Neural cell (in vitro differentiated cells): ENCODE measurements at regions not wholly inside any gene's neighbourhood (a gene's known extent, or its start where the extent isn't known, plus 50 kb on each side); places are given as distances from the start of the nearest gene placed in this dataset.

ENCODE experiments used
- H2AFZ ChIP-seq: fragments of 200-600, 300-800 bp; sonication (generic), shearing (Covaris generic); 2 replicates; pipeline ENCODE4 v1.6.0; 2014; ENCODE audit warnings: low read depth, mild to moderate bottlenecking, antibody characterized with exemption, low read length, moderate library complexity
- H3F3A ChIP-seq: fragments of 200-600 bp; shearing (Covaris generic); 2 replicates; pipeline ENCODE4 v1.6.1; 2016; ENCODE audit warnings: mild to moderate bottlenecking, moderate library complexity, mixed read lengths, antibody characterized with exemption, low read length; ENCODE audit not compliant: insufficient read depth, poor library complexity, severe bottlenecking
- H3K27ac ChIP-seq: fragments of 200-600, 300-800 bp; sonication (generic), shearing (Covaris generic); 2 replicates; pipeline ENCODE4 v1.5.1; 2014; ENCODE audit warnings: mild to moderate bottlenecking, low read length, moderate library complexity
- H3K27me3 ChIP-seq: fragments of 300-800, 200-600 bp; sonication (generic), shearing (Covaris generic); 2 replicates; pipeline ENCODE4 v1.6.0; 2014; ENCODE audit warnings: mild to moderate bottlenecking, low read depth, low read length, moderate library complexity; ENCODE audit not compliant: insufficient read depth
- H3K36me3 ChIP-seq: fragments of 300-800, 200-600 bp; sonication (generic), shearing (Covaris generic); 2 replicates; pipeline ENCODE4 v1.5.1; 2014; ENCODE audit warnings: mild to moderate bottlenecking, antibody characterized with exemption, low read length, moderate library complexity; ENCODE audit not compliant: insufficient read depth
- H3K4me2 ChIP-seq: fragments of 300-800, 200-600 bp; sonication (generic), shearing (Covaris generic); 2 replicates; pipeline ENCODE4 v1.6.0; 2014; ENCODE audit warnings: mild to moderate bottlenecking, low read length
- H3K4me3 ChIP-seq: fragments of 300-800, 200-600 bp; sonication (generic), shearing (Covaris generic); 2 replicates; pipeline ENCODE4 v1.5.1; 2014; ENCODE audit warnings: mild to moderate bottlenecking, low read length, moderate library complexity
- H3K79me2 ChIP-seq: fragments of 200-600 bp; shearing (Covaris generic); replicated peaks from 2 replicates; pipeline ENCODE4 v1.6.0; 2014; ENCODE audit warnings: mild to moderate bottlenecking, low read length, moderate library complexity; ENCODE audit not compliant: insufficient read depth
- H3K9ac ChIP-seq: fragments of 300-800, 200-600 bp; sonication (generic), shearing (Covaris generic); 2 replicates; pipeline ENCODE4 v1.6.1; 2016; ENCODE audit warnings: mild to moderate bottlenecking, low read length, mixed read lengths
- H3K9me2 ChIP-seq: fragments of 200-600 bp; shearing (Covaris generic); 2 replicates; pipeline ENCODE4 v1.6.1; 2016; ENCODE audit warnings: mild to moderate bottlenecking, low read length, mixed read lengths; ENCODE audit not compliant: insufficient read depth
- H3K9me3 ChIP-seq: fragments of 200-600, 300-800 bp; sonication (generic), shearing (Covaris generic); 2 replicates; pipeline ENCODE4 v1.6.1; 2016; ENCODE audit warnings: mild to moderate bottlenecking, mixed run types, low read length, moderate library complexity, mixed read lengths
- H4K20me1 ChIP-seq: fragments of 200-600 bp; shearing (Covaris generic); 2 replicates; pipeline ENCODE4 v1.6.1; 2016; ENCODE audit warnings: mild to moderate bottlenecking, mixed run types; ENCODE audit not compliant: insufficient read depth
- EP300 ChIP-seq: fragments of 450-650 bp; conservative IDR thresholded peaks from 2 replicates; pipeline ENCODE4 v1.6.1; 2014; ENCODE audit warnings: antibody characterized with exemption, mild to moderate bottlenecking, moderate library complexity; ENCODE audit not compliant: poor library complexity, severe bottlenecking
- EZH2 ChIP-seq: fragments of 200-600, 300-800 bp; shearing (Covaris generic), sonication (generic); IDR thresholded peaks from 2 replicates; pipeline ENCODE4 v1.6.1; 2014; ENCODE audit warnings: antibody characterized with exemption, low read length, borderline replicate concordance, mild to moderate bottlenecking; ENCODE audit not compliant: insufficient read depth, poor library complexity, severe bottlenecking
- MXI1 ChIP-seq: fragments of 450-650 bp; conservative IDR thresholded peaks from 2 replicates; pipeline ENCODE4 v1.6.1; 2014; ENCODE audit warnings: antibody characterized with exemption, mild to moderate bottlenecking; ENCODE audit not compliant: poor library complexity, severe bottlenecking
- POLR2AphosphoS5 ChIP-seq: IDR thresholded peaks from 2 replicates; pipeline ENCODE4 v1.6.1; 2012
- RAD21 ChIP-seq: fragments of 450-650 bp; conservative IDR thresholded peaks from 2 replicates; pipeline ENCODE4 v1.6.1; 2014; ENCODE audit warnings: antibody characterized with exemption, mild to moderate bottlenecking, moderate library complexity
- SMC3 ChIP-seq: fragments of 450-650 bp; conservative IDR thresholded peaks from 2 replicates; pipeline ENCODE4 v1.6.1; 2014; ENCODE audit warnings: antibody characterized with exemption, mild to moderate bottlenecking, moderate library complexity; ENCODE audit not compliant: poor library complexity
- TAF1 ChIP-seq: IDR thresholded peaks from 2 replicates; pipeline ENCODE4 v1.6.1; 2012; ENCODE audit warnings: low read depth
- TF ChIP-seq, protein P1 (sequence below): IDR thresholded peaks from 2 replicates; pipeline ENCODE4 v1.6.1; 2012; ENCODE audit warnings: borderline replicate concordance
- TF ChIP-seq, protein P2 (sequence below): fragments of 450-650 bp; IDR thresholded peaks from 2 replicates; pipeline ENCODE4 v1.5.1; 2014; ENCODE audit warnings: antibody characterized with exemption, mild to moderate bottlenecking, moderate library complexity; ENCODE audit not compliant: poor library complexity, severe bottlenecking

DNA sequence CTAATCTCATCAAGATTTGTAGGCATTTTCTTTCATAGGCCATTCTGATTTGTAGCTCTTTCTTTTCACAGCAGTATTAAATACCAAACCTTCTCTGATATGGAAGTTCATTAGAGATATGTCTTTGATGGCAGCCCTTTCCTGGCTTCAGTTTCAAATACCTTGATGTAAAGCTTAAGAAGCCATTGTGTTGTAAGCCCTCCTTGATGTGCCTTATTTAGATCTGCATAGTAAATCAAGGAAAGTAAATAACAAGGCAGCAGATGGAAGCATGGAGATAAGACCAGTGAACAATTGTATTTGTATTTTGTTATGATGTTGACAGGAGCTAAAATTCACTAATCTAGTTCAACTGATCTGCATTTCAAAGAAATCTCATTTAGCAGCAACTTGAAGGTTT is 234.9 kb upstream of the PPP1R3A start:
- Histone ChIP-seq H3K9me2 (no peaks in the 10 kb centered on the region), H3K9ac (no peak overlapping the region), H3K4me3 (no peak overlapping the region), H4K20me1 (no peaks in the 10 kb centered on the region), H3K27me3 (no peaks in the 10 kb centered on the region), H3K9me3 (no peaks in the 10 kb centered on the region), H3K4me2 (no peak overlapping the region), H2AFZ (no peak overlapping the region), H3K79me2 (no peaks in the 10 kb centered on the region), H3K27ac (no peak overlapping the region), H3K36me3 (no peaks in the 10 kb centered on the region), H3F3A (no peaks in the 10 kb centered on the region)
- TF ChIP-seq EP300 (no peak), EZH2 (no peak), RAD21 (no peak), TAF1 (no peak), SMC3 (no peak), POLR2AphosphoS5 (no peak), MXI1 (no peak)
- TF ChIP-seq, protein P1, sequence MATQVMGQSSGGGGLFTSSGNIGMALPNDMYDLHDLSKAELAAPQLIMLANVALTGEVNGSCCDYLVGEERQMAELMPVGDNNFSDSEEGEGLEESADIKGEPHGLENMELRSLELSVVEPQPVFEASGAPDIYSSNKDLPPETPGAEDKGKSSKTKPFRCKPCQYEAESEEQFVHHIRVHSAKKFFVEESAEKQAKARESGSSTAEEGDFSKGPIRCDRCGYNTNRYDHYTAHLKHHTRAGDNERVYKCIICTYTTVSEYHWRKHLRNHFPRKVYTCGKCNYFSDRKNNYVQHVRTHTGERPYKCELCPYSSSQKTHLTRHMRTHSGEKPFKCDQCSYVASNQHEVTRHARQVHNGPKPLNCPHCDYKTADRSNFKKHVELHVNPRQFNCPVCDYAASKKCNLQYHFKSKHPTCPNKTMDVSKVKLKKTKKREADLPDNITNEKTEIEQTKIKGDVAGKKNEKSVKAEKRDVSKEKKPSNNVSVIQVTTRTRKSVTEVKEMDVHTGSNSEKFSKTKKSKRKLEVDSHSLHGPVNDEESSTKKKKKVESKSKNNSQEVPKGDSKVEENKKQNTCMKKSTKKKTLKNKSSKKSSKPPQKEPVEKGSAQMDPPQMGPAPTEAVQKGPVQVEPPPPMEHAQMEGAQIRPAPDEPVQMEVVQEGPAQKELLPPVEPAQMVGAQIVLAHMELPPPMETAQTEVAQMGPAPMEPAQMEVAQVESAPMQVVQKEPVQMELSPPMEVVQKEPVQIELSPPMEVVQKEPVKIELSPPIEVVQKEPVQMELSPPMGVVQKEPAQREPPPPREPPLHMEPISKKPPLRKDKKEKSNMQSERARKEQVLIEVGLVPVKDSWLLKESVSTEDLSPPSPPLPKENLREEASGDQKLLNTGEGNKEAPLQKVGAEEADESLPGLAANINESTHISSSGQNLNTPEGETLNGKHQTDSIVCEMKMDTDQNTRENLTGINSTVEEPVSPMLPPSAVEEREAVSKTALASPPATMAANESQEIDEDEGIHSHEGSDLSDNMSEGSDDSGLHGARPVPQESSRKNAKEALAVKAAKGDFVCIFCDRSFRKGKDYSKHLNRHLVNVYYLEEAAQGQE: no peak
- TF ChIP-seq, protein P2, sequence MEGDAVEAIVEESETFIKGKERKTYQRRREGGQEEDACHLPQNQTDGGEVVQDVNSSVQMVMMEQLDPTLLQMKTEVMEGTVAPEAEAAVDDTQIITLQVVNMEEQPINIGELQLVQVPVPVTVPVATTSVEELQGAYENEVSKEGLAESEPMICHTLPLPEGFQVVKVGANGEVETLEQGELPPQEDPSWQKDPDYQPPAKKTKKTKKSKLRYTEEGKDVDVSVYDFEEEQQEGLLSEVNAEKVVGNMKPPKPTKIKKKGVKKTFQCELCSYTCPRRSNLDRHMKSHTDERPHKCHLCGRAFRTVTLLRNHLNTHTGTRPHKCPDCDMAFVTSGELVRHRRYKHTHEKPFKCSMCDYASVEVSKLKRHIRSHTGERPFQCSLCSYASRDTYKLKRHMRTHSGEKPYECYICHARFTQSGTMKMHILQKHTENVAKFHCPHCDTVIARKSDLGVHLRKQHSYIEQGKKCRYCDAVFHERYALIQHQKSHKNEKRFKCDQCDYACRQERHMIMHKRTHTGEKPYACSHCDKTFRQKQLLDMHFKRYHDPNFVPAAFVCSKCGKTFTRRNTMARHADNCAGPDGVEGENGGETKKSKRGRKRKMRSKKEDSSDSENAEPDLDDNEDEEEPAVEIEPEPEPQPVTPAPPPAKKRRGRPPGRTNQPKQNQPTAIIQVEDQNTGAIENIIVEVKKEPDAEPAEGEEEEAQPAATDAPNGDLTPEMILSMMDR: no peak

DNA sequence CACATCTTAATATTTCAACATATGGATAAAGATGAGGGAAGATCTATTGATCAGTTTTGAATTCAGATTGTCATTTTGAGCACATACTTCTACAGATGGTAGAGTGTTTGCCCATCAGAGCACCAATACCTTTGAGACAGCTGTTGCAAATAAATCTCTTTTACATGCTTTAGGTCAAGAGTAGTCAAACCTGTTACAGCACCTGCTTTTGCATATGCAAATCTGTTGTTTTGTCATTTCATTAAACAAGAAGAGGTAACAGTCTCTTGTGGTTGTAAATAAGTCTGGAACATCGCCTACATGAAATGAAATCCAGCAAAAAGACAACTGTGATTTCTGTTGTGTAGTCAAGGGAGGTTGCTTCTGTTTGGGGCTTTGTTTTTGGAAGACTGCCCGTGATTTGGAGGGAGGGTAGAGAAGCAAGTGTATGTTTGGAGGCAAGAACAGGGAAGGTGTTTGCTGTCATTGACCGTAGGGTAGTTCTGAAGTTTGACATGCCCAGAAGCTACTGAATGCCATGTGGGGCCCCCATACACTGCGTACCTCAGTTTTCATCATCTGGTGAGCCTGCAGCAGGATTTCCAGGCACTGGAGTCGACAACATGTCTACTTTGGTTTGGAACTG is 233.6 kb upstream of the PPP1R3A start:
- Histone ChIP-seq H3F3A (no peaks in the 10 kb centered on the region), H3K4me3 (no peak overlapping the region), H3K9ac (no peak overlapping the region), H3K27ac (no peak overlapping the region), H2AFZ (no peak overlapping the region), H3K9me3 (no peaks in the 10 kb centered on the region), H3K9me2 (no peaks in the 10 kb centered on the region), H3K4me2 (no peak overlapping the region), H3K27me3 (no peaks in the 10 kb centered on the region), H4K20me1 (no peaks in the 10 kb centered on the region), H3K36me3 (no peaks in the 10 kb centered on the region), H3K79me2 (no peaks in the 10 kb centered on the region)
- TF ChIP-seq MXI1 (no peak), RAD21 (no peak), EZH2 (no peak), EP300 (no peak), TAF1 (no peak), SMC3 (no peak)
- TF ChIP-seq, protein P2: no peak
- TF ChIP-seq, protein P1: no peak
